GM19035 (cell line): ENCODE measurements at regions not wholly inside any gene's neighbourhood (a gene's known extent, or its start where the extent isn't known, plus 50 kb on each side); places are given as distances from the start of the nearest gene placed in this dataset.
"Not testable (repeated sequence)": the region's sequence is repeated elsewhere in the genome, so short reads cannot be mapped to it uniquely, and the experiment has no call there.

Experiments
- ATAC-seq: cut with Tn5 transposase; IDR thresholded peaks from one replicate; pipeline ENCODE4 v1.9.1; 2021; ENCODE audit not compliant: unreplicated experiment

- ATAC-seq = not testable (repeated sequence)
These were observed 108.7 kb upstream of the NBPF26 start for GRCh38 chr1:120614931-120615639.

GRCh38 chr1:120617493-120617892, 106.3 kb upstream of the NBPF26 start:
- ATAC-seq = not testable (repeated sequence)

- ATAC-seq = not testable (repeated sequence)
These were observed 103.7 kb upstream of the NBPF26 start for GRCh38 chr1:120619867-120620692.

GRCh38 chr1:120620693-120620969, 103.1 kb upstream of the NBPF26 start:
- not testable (repeated sequence) for ATAC-seq

GRCh38 chr1:120621278-120621677, 102.5 kb upstream of the NBPF26 start:
- ATAC-seq = not testable (repeated sequence)

- ATAC-seq = not testable (repeated sequence)
These were observed 100.2 kb upstream of the NBPF26 start for GRCh38 chr1:120623539-120623938.

GRCh38 chr1:120624565-120625064, 99.1 kb upstream of the NBPF26 start:
- not testable (repeated sequence) for ATAC-seq

GRCh38 chr1:120629832-120630455, 93.8 kb upstream of the NBPF26 start:
- not testable (repeated sequence) for ATAC-seq

- ATAC-seq = not testable (repeated sequence)
These were observed 88.6 kb upstream of the NBPF26 start for GRCh38 chr1:120634816-120635806.

GRCh38 chr1:120640261-120641013, 83.3 kb upstream of the NBPF26 start:
- ATAC-seq = not testable (repeated sequence)

- ATAC-seq = not testable (repeated sequence)
These were observed 82.8 kb upstream of the NBPF26 start for GRCh38 chr1:120641014-120641302.

GRCh38 chr1:120647182-120647581, 76.6 kb upstream of the NBPF26 start:
- not testable (repeated sequence) for ATAC-seq

GRCh38 chr1:120648915-120649623, 74.7 kb upstream of the NBPF26 start:
- not testable (repeated sequence) for ATAC-seq

- ATAC-seq = not testable (repeated sequence)
These were observed 74.0 kb upstream of the NBPF26 start for GRCh38 chr1:120649730-120650129.

- not testable (repeated sequence) for ATAC-seq
These were observed 69.6 kb upstream of the NBPF26 start for GRCh38 chr1:120654114-120654513.

GRCh38 chr1:120655394-120655793, 68.4 kb upstream of the NBPF26 start:
- not testable (repeated sequence) for ATAC-seq

GRCh38 chr1:120656116-120656515, 67.6 kb upstream of the NBPF26 start:
- not testable (repeated sequence) for ATAC-seq

- ATAC-seq = not testable (repeated sequence)
These were observed 65.9 kb upstream of the NBPF26 start for GRCh38 chr1:120657804-120658203.

- not testable (repeated sequence) for ATAC-seq
These were observed 65.1 kb upstream of the NBPF26 start for GRCh38 chr1:120658622-120659021.
